Keratinocyte (primary cell): ENCODE measurements at regions not wholly inside any gene's neighbourhood (a gene's known extent, or its start where the extent isn't known, plus 50 kb on each side); places are given as distances from the start of the nearest gene placed in this dataset.
A peak's percentile ranks its signal among the peaks of the same experiment; 100 is the strongest.

Experiments used
- DNase-seq: peaks from one replicate; pipeline ENCODE4 v3.0.0-alpha.2; 2011; ENCODE audit warnings: low read depth, missing footprints, low spot score
- FAIRE-seq: peaks from 2 replicates; lab custom pipeline; 2011; peaks lifted over from hg19 to GRCh38; lab: Jason Lieb, UNC
- H2AFZ ChIP-seq: 2 replicates; pipeline ENCODE4 v1.6.0; 2012; ENCODE audit warnings: low read length, control low read depth, inconsistent platforms; ENCODE audit not compliant: control insufficient read depth
- H3K27ac ChIP-seq: 2 replicates; pipeline ENCODE4 v1.5.1; 2011; ENCODE audit warnings: low read length; ENCODE audit not compliant: control insufficient read depth, insufficient read depth
- H3K27me3 ChIP-seq: 3 replicates; pipeline ENCODE4 v1.6.0; 2011; ENCODE audit warnings: low read length; ENCODE audit not compliant: control insufficient read depth, insufficient read depth; ENCODE audit errors: extremely low read depth
- H3K36me3 ChIP-seq, 2 experiments: 2 replicates in 1 of 2; 3 replicates in 1 of 2; pipeline ENCODE4 v1.5.1; 2011; ENCODE audit warnings: low read length in 2 of 2, mild to moderate bottlenecking in 1 of 2; ENCODE audit not compliant: control insufficient read depth in 2 of 2, insufficient read depth in 2 of 2; ENCODE audit errors: extremely low read depth in 1 of 2
- H3K4me1 ChIP-seq: 3 replicates; pipeline ENCODE4 v1.5.1; 2011; ENCODE audit warnings: low read length; ENCODE audit not compliant: control insufficient read depth, insufficient read depth; ENCODE audit errors: extremely low read depth
- H3K4me2 ChIP-seq: 3 replicates; pipeline ENCODE4 v1.6.0; 2011; ENCODE audit warnings: low read depth, low read length; ENCODE audit not compliant: control insufficient read depth, insufficient read depth; ENCODE audit errors: extremely low read depth
- H3K4me3 ChIP-seq, 3 experiments: fragments of 200-600 bp in 1 of 3; sonication (generic) in 1 of 3; 2 replicates in 2 of 3; 3 replicates in 1 of 3; pipeline ENCODE4 v1.5.1; 2011 to 2016; ENCODE audit warnings: low read length in 3 of 3, mild to moderate bottlenecking in 3 of 3, control low read depth in 2 of 3, inconsistent platforms in 1 of 3, low read depth in 1 of 3, mixed read lengths in 1 of 3, mixed run types in 1 of 3, moderate library complexity in 1 of 3; ENCODE audit not compliant: control insufficient read depth in 2 of 3, insufficient read depth in 2 of 3; ENCODE audit errors: extremely low read depth in 1 of 3
- H3K79me2 ChIP-seq: 2 replicates; pipeline ENCODE4 v1.6.0; 2012; ENCODE audit warnings: low read length; ENCODE audit not compliant: control insufficient read depth, insufficient read depth
- H3K9ac ChIP-seq: 3 replicates; pipeline ENCODE4 v1.6.0; 2011; ENCODE audit warnings: low read length; ENCODE audit not compliant: control insufficient read depth, insufficient read depth; ENCODE audit errors: extremely low read depth
- H3K9me1 ChIP-seq: 3 replicates; pipeline ENCODE4 v1.6.0; 2011; ENCODE audit warnings: low read length; ENCODE audit not compliant: control insufficient read depth, insufficient read depth; ENCODE audit errors: extremely low read depth
- H3K9me3 ChIP-seq: 2 replicates; pipeline ENCODE4 v1.5.1; 2012; ENCODE audit warnings: low read depth, low read length; ENCODE audit not compliant: control insufficient read depth
- H4K20me1 ChIP-seq: 3 replicates; pipeline ENCODE4 v1.6.0; 2011; ENCODE audit warnings: low read length; ENCODE audit not compliant: control insufficient read depth, insufficient read depth; ENCODE audit errors: extremely low read depth
- CTCF ChIP-seq, 3 experiments: IDR thresholded peaks in 1 of 3; conservative IDR thresholded peaks in 1 of 3; optimal IDR thresholded peaks in 1 of 3; 2 replicates in 2 of 3; 3 replicates in 1 of 3; pipeline versions ENCODE3 to v1.5.1; 2011; ENCODE audit warnings: low read length in 3 of 3, mild to moderate bottlenecking in 3 of 3, moderate library complexity in 2 of 3, control low read depth in 1 of 3, inconsistent platforms in 1 of 3; ENCODE audit not compliant: insufficient read depth in 2 of 3; ENCODE audit errors: extremely low read depth in 1 of 3
- EZH2 ChIP-seq: IDR thresholded peaks from one replicate; pipeline ENCODE4 v1.6.1; 2012; ENCODE audit warnings: inconsistent platforms, mild to moderate bottlenecking, low read length, moderate library complexity
- dilution Hi-C: fragments of 300-500 bp; cut with MboI; formaldehyde crosslinking; loops from one replicate; pipeline ENCODE4 v1.7.0; 2020; ENCODE audit warnings: low sequenced_read_pairs; ENCODE audit not compliant: extremely low pct_ligation_motif_present

GRCh38 chr6:113190170-113190569, 667.0 kb upstream of the MARCKS start:
- peak; percentile 59 for FAIRE-seq
- TF ChIP-seq CTCF (optimal IDR thresholded peaks at IDR 0.05 in 1 of 3, IDR thresholded peaks at IDR 0.05 in 1 of 3, conservative IDR thresholded peaks at IDR 0.05 in 1 of 3; ENCODE audit: extremely low read depth in 1 of 3, insufficient read depth in 2 of 3, low read length in 3 of 3) (peak in 1 of 3 experiments; percentile 75), EZH2 (no peak)

GRCh38 chr6:113194090-113194489, 663.1 kb upstream of the MARCKS start:
- no peak for FAIRE-seq

More at GRCh38 chr6:113190170-113190569, 667.0 kb upstream of the MARCKS start:
- no peaks in the 10 kb centered on the region for H4K20me1 ChIP-seq
- no peaks in the 10 kb centered on the region for H3K27me3 ChIP-seq
- no peak overlapping the region for H3K27ac ChIP-seq
- DNase-seq = no peak
- H3K4me1 ChIP-seq = no peaks in the 10 kb centered on the region
- H3K79me2 ChIP-seq = no peaks in the 10 kb centered on the region
- no peaks in the 10 kb centered on the region for H3K9me3 ChIP-seq
- dilution Hi-C loops = no loop called here
- H3K9ac ChIP-seq = no peak overlapping the region
- no peak overlapping the region for H2AFZ ChIP-seq
- H3K36me3 ChIP-seq = no peaks in the 10 kb centered on the region
- no peak overlapping the region for H3K4me2 ChIP-seq
- H3K4me3 ChIP-seq = no peak overlapping the region
- H3K9me1 ChIP-seq = no peaks in the 10 kb centered on the region

More at GRCh38 chr6:113194090-113194489, 663.1 kb upstream of the MARCKS start:
- H3K4me3 ChIP-seq = no peak overlapping the region
- H4K20me1 ChIP-seq = no peaks in the 10 kb centered on the region
- no peak overlapping the region for H3K4me2 ChIP-seq
- no peaks in the 10 kb centered on the region for H3K27me3 ChIP-seq
- H3K9me3 ChIP-seq = no peaks in the 10 kb centered on the region
- H2AFZ ChIP-seq = no peak overlapping the region
- no peaks in the 10 kb centered on the region for H3K9me1 ChIP-seq
- no peaks in the 10 kb centered on the region for H3K79me2 ChIP-seq
- no peaks in the 10 kb centered on the region for H3K36me3 ChIP-seq
- no peak for DNase-seq
- no peak for TF ChIP-seq EZH2
- TF ChIP-seq CTCF (optimal IDR thresholded peaks at IDR 0.05 in 1 of 3, IDR thresholded peaks at IDR 0.05 in 1 of 3, conservative IDR thresholded peaks at IDR 0.05 in 1 of 3; ENCODE audit: extremely low read depth in 1 of 3, insufficient read depth in 2 of 3, low read length in 3 of 3) = no peak
- dilution Hi-C loops = no loop called here
- no peak overlapping the region for H3K27ac ChIP-seq
- no peaks in the 10 kb centered on the region for H3K4me1 ChIP-seq
- no peak overlapping the region for H3K9ac ChIP-seq
